ENCODE measurements at regions not wholly inside any gene's neighbourhood (a gene's known extent, or its start where the extent isn't known, plus 50 kb on each side); places are given as distances from the start of the nearest gene placed in this dataset.

DNA sequence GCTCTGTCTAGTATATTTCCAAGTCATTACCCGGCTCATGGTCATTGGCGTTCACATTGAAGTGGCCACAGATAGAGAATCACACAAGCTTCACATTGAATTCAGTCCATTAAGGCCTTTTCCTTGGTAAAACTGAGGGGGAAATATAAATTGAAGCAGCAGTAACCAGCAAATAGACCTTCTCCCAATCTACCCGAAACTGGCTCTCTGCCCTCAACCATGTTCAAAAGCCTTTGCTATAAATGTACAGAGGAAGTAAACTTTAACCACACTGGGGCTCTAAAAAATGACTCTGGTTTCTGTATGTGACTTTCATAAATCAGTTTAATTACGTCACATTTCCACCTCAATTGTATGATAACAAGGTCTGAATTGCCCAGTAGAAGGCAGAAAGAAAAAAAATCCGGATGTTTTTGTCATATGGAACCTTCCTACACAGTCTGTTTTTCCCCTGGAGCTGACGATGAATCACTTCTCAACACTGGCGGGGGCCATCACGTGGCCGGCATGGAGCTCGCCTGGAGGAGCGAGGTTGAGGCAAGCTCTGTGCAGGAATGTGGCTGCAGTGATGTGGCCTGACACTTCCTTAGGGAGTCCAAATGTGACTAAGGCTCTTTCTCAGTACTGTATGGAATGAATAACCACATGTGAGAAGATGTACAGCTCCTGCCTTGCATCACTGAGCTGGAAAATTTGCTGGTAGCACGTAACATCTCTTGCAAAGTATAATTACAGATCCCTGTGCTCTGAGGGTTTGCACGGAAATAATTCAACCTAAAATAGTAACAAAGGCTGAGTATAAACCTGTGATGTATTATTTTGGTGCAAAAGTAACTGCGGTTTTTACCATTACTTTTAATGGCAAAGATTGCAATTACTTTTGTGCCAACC is 58.6 kb upstream of the SNX9 start (continued):
- no peak for TF ChIP-seq POLR2H (tag; IDR thresholded peaks at IDR 0.05; ENCODE audit: low read depth)
- TF ChIP-seq BRF1 (IDR thresholded peaks at IDR 0.05; ENCODE audit: borderline replicate concordance, extremely low read depth, insufficient read length) = no peak
- no peak for TF ChIP-seq KAT2B (IDR thresholded peaks at IDR 0.05; ENCODE audit: low read depth, low read length)
- TF ChIP-seq, protein P1, sequence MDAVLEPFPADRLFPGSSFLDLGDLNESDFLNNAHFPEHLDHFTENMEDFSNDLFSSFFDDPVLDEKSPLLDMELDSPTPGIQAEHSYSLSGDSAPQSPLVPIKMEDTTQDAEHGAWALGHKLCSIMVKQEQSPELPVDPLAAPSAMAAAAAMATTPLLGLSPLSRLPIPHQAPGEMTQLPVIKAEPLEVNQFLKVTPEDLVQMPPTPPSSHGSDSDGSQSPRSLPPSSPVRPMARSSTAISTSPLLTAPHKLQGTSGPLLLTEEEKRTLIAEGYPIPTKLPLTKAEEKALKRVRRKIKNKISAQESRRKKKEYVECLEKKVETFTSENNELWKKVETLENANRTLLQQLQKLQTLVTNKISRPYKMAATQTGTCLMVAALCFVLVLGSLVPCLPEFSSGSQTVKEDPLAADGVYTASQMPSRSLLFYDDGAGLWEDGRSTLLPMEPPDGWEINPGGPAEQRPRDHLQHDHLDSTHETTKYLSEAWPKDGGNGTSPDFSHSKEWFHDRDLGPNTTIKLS (IDR thresholded peaks at IDR 0.05; ENCODE audit: borderline replicate concordance, low read depth) = 0 out of 2 replicates have a peak, but pooled peaks have one; percentile 26
- TF ChIP-seq NONO (IDR thresholded peaks at IDR 0.05; ENCODE audit: low read depth in 2 of 2, low read length in 1 of 2) = no peak
- TF ChIP-seq, protein P2, sequence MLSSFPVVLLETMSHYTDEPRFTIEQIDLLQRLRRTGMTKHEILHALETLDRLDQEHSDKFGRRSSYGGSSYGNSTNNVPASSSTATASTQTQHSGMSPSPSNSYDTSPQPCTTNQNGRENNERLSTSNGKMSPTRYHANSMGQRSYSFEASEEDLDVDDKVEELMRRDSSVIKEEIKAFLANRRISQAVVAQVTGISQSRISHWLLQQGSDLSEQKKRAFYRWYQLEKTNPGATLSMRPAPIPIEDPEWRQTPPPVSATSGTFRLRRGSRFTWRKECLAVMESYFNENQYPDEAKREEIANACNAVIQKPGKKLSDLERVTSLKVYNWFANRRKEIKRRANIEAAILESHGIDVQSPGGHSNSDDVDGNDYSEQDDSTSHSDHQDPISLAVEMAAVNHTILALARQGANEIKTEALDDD (IDR thresholded peaks at IDR 0.05) = no peak
- TF ChIP-seq NFATC3 (IDR thresholded peaks at IDR 0.05) = 0 out of 2 replicates have a peak, but pooled peaks have one; percentile 32
- TF ChIP-seq FOXA1 (IDR thresholded peaks at IDR 0.05; ENCODE audit: borderline replicate concordance) = no peak
- TF ChIP-seq SMC3 (conservative IDR thresholded peaks at IDR 0.05; ENCODE audit: insufficient read depth, low read depth, low read length) = no peak
- peak; percentile 64 to 68; a peak in 2 of 4 replicates for TF ChIP-seq FOXK2 (conservative IDR thresholded peaks at IDR 0.05 in 1 of 2, IDR thresholded peaks at IDR 0.05 in 1 of 2; ENCODE audit: low read depth in 2 of 2)
- no peak for TF ChIP-seq TFAM (CRISPR knock-in tag; conservative IDR thresholded peaks at IDR 0.05)
- peak; percentile 48 for TF ChIP-seq EP400 (IDR thresholded peaks at IDR 0.05)
- TF ChIP-seq, protein P3, sequence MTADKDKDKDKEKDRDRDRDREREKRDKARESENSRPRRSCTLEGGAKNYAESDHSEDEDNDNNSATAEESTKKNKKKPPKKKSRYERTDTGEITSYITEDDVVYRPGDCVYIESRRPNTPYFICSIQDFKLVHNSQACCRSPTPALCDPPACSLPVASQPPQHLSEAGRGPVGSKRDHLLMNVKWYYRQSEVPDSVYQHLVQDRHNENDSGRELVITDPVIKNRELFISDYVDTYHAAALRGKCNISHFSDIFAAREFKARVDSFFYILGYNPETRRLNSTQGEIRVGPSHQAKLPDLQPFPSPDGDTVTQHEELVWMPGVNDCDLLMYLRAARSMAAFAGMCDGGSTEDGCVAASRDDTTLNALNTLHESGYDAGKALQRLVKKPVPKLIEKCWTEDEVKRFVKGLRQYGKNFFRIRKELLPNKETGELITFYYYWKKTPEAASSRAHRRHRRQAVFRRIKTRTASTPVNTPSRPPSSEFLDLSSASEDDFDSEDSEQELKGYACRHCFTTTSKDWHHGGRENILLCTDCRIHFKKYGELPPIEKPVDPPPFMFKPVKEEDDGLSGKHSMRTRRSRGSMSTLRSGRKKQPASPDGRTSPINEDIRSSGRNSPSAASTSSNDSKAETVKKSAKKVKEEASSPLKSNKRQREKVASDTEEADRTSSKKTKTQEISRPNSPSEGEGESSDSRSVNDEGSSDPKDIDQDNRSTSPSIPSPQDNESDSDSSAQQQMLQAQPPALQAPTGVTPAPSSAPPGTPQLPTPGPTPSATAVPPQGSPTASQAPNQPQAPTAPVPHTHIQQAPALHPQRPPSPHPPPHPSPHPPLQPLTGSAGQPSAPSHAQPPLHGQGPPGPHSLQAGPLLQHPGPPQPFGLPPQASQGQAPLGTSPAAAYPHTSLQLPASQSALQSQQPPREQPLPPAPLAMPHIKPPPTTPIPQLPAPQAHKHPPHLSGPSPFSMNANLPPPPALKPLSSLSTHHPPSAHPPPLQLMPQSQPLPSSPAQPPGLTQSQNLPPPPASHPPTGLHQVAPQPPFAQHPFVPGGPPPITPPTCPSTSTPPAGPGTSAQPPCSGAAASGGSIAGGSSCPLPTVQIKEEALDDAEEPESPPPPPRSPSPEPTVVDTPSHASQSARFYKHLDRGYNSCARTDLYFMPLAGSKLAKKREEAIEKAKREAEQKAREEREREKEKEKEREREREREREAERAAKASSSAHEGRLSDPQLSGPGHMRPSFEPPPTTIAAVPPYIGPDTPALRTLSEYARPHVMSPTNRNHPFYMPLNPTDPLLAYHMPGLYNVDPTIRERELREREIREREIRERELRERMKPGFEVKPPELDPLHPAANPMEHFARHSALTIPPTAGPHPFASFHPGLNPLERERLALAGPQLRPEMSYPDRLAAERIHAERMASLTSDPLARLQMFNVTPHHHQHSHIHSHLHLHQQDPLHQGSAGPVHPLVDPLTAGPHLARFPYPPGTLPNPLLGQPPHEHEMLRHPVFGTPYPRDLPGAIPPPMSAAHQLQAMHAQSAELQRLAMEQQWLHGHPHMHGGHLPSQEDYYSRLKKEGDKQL (CRISPR knock-in tag; IDR thresholded peaks at IDR 0.05; ENCODE audit: borderline replicate concordance) = no peak
- TF ChIP-seq ZNF23 (CRISPR knock-in tag; IDR thresholded peaks at IDR 0.05) = no peak
- no peak for TF ChIP-seq RUNX1 (IDR thresholded peaks at IDR 0.05; ENCODE audit: low read depth)
- peak; percentile 68 for TF ChIP-seq CXXC5 (CRISPR knock-in tag; IDR thresholded peaks at IDR 0.05)
- TF ChIP-seq, protein P4, sequence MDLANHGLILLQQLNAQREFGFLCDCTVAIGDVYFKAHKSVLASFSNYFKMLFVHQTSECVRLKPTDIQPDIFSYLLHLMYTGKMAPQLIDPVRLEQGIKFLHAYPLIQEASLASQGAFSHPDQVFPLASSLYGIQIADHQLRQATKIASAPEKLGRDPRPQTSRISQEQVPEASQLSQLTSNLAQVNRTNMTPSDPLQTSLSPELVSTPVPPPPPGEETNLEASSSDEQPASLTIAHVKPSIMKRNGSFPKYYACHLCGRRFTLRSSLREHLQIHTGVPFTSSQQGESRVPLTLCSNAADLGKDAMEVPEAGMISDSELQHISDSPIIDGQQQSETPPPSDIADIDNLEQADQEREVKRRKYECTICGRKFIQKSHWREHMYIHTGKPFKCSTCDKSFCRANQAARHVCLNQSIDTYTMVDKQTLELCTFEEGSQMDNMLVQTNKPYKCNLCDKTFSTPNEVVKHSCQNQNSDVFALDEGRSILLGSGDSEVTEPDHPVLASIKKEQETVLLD (IDR thresholded peaks at IDR 0.05) = no peak

Data from K562 (cell line).